Dermis blood vessel endothelial cell (primary cell): ENCODE measurements at regions not wholly inside any gene's neighbourhood (a gene's known extent, or its start where the extent isn't known, plus 50 kb on each side); places are given as distances from the start of the nearest gene placed in this dataset.

ENCODE experiments used
- DNase-seq: peaks from one replicate; pipeline ENCODE4 v3.0.0; 2010

DNA sequence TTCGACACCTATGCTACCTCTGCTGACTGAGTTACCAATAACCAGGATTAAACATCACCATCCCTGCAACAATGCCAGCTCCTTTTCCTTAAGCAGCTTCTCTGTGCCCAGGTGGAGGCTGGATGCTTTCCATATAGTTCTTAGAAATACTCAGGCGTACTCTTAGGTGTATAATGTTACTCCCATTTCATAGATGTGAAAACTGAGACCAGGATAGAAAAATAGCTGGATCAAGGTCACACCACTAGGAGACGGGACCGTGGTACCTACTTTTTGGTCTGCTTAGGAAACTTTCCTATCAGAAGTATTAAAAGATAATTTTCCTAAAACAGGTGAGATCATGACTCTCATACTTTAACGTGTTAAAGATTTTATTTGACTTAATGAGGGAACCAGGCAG is 141.7 kb upstream of the RPL38 start:
- no peak for DNase-seq

DNA sequence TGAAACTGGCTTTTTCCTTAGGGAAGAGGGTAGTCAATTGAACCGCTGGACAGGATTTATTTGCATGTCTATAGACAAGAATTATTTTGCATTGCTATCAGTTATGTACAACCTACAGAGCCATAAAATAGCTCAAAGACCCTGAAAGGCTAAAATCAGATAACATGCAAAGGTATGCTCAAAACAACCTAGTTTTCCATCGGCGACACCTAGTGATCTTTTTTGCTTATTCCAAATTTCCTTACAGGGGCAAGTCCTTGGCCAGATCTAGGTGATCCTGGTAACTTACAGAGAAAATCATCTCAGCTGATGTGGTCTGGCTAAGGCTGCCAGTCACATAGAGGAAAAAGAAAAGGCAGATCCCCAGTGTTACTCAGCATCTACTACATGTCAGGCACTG is 141.2 kb upstream of the RPL38 start:
- no peak for DNase-seq

DNA sequence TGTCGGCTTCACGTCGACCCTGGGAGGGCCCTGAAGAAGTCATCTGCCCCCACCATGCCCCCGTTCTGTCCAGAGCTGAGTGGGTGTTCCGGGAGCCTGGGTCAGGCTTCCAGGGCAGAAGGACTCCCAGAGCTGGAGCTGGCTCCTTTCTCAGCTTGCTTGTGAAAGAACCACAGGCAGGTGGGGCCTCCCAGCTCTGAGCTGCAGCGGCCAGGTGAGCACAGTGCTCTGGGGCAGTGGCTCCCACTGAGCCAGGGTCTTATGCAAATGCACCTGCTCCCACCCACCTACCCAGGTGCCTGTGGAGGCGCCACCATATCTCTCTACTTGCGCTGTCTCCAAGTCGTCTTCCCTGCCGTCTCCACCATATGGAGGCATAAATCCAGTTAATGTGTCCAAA is 140.0 kb upstream of the RPL38 start:
- no peak for DNase-seq

DNA sequence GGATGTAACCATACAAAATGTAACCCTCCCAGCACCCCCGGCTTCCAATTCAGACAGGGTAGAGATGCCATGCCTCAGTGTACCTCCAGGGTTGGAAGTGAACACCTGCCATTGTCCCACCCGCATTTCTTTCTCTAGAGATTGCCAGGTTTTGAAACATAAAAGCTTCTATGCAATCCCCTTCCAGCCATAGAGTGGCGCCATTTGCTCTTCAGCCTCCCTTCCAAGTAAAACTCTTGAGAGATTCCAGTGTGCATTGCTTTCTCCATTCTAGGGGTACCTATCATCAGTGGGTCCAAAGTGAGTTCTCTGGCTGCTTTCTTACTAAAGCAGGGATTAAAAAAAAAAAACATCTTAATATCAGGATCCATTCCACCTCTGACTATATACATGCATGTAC is 133.1 kb upstream of the RPL38 start:
- no peak for DNase-seq

DNA sequence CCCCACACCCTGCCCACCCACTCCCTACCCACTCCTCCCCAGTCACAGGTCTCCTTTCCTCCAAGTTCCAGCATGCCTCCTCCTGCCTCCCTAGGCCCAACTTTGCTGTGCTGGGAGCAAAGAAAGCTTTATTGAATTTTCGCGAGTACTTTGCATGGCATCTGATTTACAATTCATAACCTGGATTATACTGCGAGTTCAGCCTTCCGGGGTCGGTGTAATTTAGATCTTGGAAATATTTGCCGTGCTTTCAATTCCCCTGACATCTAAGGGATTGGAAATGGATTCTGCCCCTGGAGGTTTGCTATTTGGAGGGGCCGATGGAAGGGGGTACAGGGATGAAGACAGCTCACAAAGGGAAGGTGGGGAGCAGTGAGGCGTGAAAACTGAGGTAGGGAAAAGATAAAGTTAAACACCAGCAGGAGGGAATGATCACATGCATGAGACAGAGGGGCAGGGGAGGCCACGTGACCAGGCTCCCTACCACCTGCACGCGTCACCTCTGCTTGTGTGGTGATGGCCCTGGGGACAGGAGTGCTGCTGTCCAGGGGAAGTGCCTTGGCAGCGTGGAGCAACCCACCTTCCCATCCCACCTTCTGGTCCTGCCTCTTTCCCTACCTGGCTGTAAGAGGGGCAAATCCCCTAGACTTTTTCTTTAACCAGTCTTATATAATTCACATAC is 132.3 kb upstream of the RPL38 start:
- no peak for DNase-seq

DNA sequence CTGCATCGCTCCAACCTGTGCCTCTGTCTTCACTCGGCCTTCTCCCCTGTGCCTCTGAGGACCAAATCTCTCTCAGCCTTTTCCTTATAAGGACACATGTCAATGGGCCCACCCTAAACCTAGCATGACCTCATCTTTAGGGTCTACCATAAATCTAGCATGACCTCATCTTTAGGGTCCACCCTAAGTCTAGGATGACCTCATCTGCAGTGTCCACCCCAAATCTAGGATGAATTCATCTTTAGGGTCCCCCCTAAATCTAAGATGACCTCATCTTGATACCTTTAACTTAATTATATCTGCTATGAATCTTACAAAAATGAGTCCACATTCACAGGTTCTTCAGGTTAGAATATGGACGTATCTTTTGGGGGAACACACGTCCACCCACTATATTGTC is 131.1 kb upstream of the RPL38 start:
- no peak for DNase-seq

DNA sequence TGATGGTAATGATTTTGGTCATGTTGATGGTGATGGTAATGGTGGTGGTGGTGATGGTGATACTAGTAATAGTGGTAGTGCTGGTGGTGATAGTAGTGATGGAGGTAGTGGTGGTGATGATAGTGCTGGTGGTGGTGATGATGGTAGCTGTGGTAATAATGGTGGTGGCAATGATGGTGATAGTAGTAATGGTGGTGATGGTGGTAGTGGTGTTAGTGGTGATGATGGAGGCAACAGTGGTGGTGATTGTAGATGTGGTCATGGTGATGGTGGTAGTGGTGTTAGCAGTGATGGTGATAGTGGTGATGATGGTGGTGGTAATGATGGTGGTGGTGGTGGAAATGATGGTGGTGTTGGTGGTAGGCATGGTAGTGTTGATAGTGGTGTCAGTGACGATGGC is 127.0 kb upstream of the RPL38 start:
- no peak for DNase-seq

DNA sequence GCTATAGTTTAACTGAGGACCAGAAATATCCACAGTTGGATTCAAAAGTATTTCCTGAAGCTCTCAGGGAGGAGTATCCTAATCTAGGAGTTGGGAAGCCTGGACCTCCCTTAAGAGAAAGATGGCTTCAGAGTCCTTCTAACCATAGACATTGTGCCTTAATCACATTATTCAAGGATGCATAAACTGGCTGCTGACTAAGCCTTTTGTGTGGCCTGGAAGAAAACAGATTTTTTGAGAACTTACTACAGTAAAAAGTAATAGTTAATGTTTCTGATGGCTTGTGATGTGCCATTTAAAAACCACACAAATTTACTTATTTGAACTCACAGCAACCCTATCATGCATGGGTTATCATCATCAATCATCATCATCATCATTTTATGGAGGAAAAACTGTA is 126.2 kb upstream of the RPL38 start:
- no peak for DNase-seq

DNA sequence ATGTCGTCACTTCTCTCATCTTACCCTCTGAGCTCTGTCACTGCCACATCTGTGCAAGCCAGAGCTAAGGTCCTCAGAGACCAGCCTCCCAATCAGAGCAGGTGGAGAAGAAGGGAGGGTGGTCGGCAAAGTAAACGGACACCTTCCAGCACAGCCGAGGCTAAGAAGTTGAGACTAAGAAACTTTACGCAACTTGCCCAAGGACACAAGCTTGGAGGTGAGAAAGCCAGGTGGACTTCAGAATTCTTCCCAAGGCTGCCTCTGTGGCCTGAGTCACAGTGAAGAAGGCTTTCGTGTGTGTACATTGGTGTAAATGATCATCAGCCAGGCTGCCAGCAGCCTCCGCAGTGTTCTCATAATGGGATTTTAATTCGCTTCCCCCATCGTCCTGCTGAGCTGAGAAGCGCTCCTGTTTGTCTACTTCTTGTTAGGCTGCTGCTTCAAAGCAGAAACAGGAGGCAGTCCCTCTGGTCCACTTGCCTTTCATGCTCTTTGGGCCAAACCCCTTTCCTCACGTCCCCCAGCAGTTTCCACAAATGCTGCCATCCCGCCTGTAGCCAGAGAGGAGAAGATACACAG is 125.0 kb upstream of the RPL38 start:
- DNase-seq: no peak

DNA sequence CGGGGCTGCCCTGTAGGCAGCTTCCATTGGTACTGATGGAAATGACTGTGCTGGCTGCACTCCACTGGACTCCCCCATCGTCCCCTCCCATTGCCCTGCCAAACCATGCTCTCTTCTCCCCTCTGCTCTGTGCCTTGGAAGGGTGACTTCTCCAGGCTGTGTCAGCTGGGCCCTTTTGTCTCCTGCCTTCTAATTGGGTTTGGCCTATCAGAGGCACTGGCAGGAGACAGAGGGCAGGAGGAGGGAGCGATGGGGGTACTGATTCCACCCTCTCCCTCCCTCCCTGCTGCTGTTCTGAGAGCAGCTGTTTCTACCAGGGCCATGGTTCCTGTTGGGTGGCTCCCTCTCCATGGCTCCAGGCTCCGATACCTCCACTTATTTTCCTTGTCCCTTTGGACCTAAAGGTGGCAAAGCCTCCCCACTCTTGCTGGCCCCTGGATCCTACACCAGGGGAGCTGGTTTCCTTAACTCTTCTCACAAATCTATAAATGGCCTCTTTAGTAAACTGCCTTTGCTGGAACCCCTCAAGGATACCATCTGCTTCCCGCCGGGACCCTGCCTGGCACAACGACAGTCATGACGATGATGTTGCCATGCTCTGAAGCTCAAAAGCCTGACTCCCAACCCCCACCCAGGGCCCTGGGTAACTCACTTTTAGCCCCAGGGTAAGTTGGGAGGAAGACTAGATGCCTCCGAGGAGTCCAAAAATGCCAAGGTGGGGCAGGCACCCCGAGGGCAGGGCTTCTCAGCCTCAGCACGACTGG is 123.8 kb upstream of the RPL38 start:
- DNase-seq: no peak

DNA sequence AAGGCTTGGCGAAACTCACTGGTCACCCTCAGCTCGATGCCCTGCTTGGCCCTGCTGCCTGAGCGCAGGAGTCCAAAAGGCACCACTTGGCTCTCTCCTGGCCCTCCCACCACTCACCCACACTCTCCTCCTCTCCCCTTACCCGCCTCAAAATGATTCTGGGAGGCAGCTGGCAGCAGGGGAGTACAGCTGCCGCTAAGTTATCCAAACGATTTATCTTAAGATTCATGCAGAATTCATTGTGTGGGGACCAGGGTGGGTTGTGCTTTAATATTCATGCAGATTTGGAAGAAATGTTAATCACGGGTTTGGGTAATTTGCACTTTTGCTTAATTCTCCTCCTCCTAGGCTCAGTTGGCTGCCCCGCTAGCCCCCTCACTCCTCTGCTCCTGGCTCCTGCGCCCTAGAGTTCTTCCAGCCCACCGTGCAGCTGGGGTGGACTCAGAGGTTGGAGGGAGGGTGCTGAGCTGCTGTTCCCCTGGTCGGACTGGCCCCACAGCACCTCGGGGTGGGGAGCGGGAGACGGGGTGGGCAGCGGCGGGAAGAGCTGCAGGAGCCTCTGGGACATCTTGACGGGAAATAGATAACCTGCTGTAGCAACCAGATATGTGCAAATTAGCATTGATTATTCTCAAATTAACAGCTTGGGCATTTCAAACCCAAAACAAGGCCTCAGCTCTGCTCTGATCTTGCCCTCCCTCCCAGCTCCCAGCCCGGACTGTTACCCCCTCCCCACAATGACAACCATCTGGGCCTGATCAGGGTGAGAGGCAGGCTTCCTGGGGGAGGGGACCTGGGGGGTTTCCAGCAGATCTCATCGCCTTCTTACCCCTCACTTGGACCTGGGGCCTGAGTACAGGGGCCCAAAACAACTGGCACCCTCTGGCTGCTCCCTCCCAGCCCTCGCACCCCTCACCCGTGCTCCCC is 122.6 kb upstream of the RPL38 start:
- DNase-seq: no peak

DNA sequence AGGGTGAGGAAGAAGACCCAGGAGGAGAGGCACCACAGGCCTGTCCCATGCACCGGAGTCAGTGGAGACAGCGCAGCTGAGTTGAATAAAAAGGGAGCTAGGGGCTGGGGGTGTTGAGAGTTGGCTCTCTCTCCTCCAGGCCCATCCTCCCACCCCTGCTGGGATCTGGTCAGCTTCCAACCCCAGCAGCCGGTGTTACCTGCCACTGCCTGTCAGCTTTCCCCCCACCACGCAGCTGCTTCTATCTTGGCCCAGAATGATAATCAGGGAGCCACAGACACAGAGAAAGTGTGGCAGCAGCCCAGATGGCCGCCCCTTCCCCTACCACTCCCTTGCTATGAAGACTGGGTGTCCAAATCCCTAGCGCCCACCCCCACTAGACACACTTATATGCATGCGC is 120.6 kb upstream of the RPL38 start:
- DNase-seq: no peak

DNA sequence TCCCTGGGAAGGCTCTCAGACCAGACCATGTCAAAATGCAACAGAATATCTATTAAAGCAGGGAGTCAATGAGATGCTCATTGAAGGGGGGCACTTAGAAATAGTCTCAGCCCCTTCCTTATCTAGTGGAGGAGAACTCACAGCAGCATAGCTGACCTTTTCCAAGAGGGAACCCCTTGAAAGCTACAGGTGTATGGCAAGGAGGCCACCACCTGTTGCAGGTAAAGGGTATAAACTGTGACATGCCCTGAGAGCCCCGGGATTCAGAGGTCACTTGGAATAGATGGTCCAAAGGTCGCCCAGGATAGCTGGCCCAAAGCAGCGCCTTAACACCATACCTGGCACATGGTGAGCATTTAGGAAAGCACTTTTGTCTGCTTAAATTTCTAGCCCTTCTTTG is 120.2 kb upstream of the RPL38 start:
- DNase-seq: no peak

DNA sequence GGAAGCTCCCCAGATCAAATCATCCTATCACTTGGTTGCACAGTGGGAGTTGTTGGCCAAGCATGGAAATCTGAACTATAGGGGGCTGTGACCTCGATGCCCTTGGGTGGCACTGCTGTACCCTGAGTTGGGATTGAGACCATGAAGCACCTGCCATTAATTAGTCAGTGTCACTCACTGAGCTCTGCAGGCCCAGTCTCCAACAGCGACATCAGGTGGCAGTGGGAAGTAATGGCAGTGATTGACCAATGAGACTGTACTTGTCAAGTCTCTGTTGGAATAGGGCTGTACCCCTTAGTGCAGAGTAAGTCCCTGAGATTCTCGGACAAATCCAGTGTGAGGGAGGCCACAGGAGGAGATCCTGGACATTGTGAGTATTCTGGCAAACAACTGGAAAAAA is 118.0 kb upstream of the RPL38 start:
- DNase-seq: no peak

DNA sequence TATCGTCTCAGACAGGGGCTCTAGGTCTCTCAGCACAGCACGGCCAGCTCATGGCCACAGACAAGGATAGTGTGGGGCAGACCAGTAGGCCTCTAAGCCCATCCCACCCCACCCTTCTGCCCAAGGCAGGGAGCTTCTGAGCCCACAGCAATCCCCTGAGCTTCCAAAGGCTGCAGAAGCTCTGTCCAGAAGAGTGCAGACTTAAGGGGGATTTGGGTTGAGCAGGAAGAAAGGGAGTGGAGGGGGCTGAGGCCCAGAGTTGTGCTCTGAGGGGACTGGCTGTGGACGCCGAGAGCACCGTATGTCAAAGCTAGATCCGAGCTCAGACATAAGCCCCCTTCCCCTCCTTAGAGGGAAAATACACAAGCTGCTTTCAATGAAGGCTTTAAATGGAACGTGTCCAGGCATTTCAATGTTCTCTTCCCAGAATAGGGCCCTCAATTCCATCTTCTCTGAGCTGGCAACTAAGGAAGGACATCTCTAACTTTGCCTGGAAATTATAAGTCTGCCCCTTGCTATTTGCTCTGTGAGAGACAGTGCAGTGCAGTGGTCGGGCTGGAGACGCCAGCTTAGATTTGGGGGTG is 116.4 kb upstream of the RPL38 start:
- no peak for DNase-seq

DNA sequence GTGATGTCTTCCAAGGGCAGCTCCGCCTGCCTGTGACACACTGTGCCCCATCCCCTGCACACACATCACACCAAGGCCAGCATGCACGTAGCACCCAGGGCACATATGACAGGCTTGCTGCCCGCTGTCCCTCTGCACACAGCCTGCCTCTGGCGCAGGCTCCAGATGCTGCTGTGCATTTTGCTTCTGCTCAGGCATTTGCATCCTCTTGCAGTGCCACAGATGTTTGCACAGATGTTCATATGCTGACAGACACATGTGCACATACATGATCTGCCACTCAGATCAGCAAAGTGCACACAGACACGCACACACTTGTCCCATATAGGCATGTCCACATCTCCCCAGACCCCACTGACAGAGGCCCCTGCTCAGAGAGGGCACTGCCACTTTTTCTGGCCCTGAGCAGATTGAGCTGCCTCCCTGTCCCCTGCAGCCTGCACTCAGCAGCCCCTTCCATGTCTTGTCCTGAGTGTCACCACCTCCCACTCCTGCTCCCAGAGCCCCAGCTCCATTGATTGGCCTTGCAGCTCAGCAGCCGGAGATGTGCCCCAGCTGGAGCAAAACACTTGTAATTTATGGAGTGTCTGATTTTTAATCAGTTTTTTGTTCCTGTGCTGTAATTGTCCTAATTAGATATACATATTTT is 115.1 kb upstream of the RPL38 start:
- no peak for DNase-seq

DNA sequence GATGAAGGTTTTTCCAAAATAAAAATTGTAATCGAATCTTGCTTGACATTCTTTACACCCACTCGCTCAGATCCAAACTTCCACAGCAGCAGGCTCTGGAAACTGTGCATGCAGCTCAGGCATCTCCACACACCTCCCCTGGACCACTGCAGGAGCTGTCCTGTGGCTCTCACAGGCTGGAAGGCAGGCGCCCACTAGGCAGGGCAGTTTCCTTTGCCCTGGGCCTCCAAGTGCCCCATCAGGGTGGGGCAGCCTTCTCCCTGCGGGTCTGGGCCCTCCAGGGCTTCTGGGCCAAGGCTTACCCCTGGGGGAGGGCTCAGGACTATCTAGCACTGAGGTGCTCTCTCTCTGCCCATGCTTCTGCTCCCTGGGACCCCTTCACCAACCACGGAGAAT is 114.5 kb upstream of the RPL38 start:
- DNase-seq: no peak

DNA sequence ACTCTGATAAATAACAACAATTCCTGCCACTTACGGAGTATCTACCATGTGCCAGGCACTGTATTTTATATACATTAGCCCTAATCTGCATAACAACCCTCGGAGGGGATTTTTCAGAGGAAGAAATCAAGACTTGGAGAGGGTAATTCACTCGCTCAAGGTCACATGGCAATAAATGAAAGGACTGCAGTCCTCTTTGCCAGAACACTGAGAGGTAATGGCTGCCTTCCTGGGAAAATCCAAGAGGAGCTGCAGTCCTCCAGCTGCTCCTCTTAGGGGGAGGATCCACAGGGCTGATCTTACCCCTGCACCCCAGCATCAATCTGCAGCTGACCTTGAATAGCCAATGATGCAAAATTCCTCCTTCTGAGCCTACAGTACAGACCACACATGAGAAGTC is 114.1 kb upstream of the RPL38 start:
- DNase-seq: no peak

DNA sequence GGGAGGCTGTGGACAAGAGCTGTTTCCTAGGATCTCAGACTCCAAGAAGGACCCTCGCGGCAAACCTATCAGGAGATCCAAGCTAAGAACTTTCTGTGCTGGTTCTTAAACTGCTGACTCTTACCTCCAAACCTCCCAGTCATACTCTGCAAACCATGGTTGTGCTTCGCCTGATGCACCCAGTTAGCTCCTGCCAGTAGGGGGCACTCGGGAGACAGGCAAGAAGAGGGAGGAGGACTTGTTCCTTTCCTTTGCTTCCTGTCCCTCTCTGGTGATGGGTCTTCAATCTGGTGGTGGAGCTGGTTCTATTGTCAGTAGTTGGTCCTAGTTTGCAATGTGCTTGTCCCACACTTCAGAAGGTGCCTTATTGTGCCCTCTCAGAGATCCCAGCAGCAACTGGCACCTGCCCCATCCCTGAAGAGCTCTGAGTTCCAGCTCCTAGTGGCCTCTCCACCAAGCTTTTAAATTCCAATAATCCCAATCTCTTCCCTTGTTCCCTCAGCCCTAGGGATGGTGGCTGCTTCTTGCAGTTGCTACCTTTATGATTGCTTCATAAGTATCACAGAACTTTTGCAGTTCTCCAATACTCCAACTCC is 113.5 kb upstream of the RPL38 start:
- peak; percentile 17 for DNase-seq

DNA sequence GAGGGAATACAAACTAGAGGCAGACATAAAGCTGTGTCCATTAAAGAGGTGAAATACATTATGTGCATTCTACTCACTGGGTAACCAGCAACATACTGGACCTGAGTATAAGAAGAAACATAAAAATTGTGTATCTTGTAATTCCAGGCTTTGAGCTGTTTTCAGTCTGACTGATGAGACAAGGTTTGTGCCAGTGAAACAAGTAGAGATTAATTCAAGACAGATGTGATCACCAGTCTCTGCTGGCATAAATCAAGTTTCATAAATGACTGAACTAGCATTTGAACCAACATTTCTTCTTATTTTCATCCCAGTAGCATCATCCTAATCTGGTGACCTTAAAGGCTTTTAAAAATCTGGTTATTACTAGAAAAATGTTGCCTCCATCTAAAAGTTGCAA is 108.8 kb upstream of the RPL38 start:
- no peak for DNase-seq

DNA sequence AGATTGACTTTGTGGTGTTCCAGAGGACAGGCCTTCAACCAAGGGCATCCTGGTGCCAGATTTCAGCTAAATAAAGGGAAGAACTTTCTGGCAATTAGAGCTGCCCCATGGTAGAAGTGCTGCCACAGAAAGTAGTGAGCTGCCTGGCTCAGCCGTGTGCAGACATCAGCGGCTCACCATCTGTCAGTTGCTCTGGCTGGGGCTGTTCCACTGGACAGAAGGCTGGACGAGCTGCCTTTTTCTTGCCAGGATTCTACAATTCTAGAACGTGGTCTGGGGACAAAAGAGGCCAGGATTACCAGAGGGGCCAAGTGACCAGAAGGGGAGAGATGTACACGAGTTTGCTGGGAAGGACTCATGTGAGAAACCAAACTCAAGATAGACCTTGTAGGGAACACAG is 107.0 kb upstream of the RPL38 start:
- DNase-seq: no peak
